ENCODE measurements at regions not wholly inside any gene's neighbourhood (a gene's known extent, or its start where the extent isn't known, plus 50 kb on each side); places are given as distances from the start of the nearest gene placed in this dataset.

DNA sequence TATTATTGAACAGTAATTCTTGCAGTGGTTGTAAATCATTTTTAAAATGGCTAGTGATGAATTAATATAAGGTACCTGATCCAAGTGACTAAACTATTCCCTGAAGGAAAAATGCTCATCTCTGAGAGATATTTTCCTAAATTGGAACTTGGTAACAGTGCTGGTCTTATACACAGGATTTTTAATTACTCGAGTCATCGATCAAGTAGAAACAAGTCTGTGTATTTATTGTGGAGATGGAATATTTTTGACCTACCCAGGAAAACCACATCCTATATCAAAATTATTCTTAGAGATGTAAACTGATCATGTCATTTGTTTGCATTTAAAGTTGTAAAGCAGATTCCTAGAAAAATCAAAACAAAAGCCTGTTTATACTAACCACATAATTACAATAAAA lies 166.9 kb downstream of the MOXD1 start:
- FAIRE-seq, result no peak
- Histone ChIP-seq H3K27ac (ENCODE audit: low read depth in 2 of 2, low read length in 2 of 2) (no peak overlapping the region), H3K9ac (ENCODE audit: low read length in 3 of 3) (no peak overlapping the region), H3K36me3 (ENCODE audit: control insufficient read depth in 2 of 3, insufficient read depth in 3 of 3, low read length in 3 of 3) (no peaks in the 10 kb centered on the region), H3K4me3 (ENCODE audit: low read length in 3 of 3) (no peak overlapping the region), H3K27me3 (ENCODE audit: control insufficient read depth, insufficient read depth, low read length) (no peaks in the 10 kb centered on the region), H3K4me1 (ENCODE audit: control insufficient read depth in 2 of 3, insufficient read depth in 2 of 3, low read depth in 1 of 3, low read length in 3 of 3) (no peaks in the 10 kb centered on the region), H3K9me3 (ENCODE audit: control insufficient read depth in 2 of 3, insufficient read depth in 1 of 3, low read length in 3 of 3) (no peaks in the 10 kb centered on the region)
- intact Hi-C loops (cut with DNase I), result no loop called here
- DNase-seq, result no peak
- TF ChIP-seq CTCF (IDR thresholded peaks at IDR 0.05; ENCODE audit: borderline replicate concordance, extremely low read depth, insufficient read depth), result no peak

GRCh38 chr6:132231121-132231884 lies 170.0 kb downstream of the MOXD1 start:
- H3K27me3 ChIP-seq (ENCODE audit: control insufficient read depth, insufficient read depth, low read length), result no peaks in the 10 kb centered on the region
- intact Hi-C loops (cut with DNase I), result no loop called here
- no peak for TF ChIP-seq CTCF (IDR thresholded peaks at IDR 0.05; ENCODE audit: borderline replicate concordance, extremely low read depth, insufficient read depth)
- H3K4me1 ChIP-seq (ENCODE audit: control insufficient read depth in 2 of 3, insufficient read depth in 2 of 3, low read depth in 1 of 3, low read length in 3 of 3), result no peaks in the 10 kb centered on the region
- H3K4me3 ChIP-seq (ENCODE audit: low read length in 3 of 3), result no peak overlapping the region
- FAIRE-seq (no peak), DNase-seq (no peak)
- no peak overlapping the region for H3K27ac ChIP-seq (ENCODE audit: low read depth in 2 of 2, low read length in 2 of 2)
- H3K36me3 ChIP-seq (ENCODE audit: control insufficient read depth in 2 of 3, insufficient read depth in 3 of 3, low read length in 3 of 3), result no peaks in the 10 kb centered on the region
- no peaks in the 10 kb centered on the region for H3K9me3 ChIP-seq (ENCODE audit: control insufficient read depth in 2 of 3, insufficient read depth in 1 of 3, low read length in 3 of 3)
- H3K9ac ChIP-seq (ENCODE audit: low read length in 3 of 3), result no peak overlapping the region

- DNase-seq, result no peak
- intact Hi-C loops (cut with DNase I), result no loop called here
- FAIRE-seq, result no peak
- H3K9ac ChIP-seq (ENCODE audit: low read length in 3 of 3), result no peak overlapping the region
- no peaks in the 10 kb centered on the region for H3K9me3 ChIP-seq (ENCODE audit: control insufficient read depth in 2 of 3, insufficient read depth in 1 of 3, low read length in 3 of 3)
- H3K27ac ChIP-seq (ENCODE audit: low read depth in 2 of 2, low read length in 2 of 2), result no peak overlapping the region
- H3K4me1 ChIP-seq (ENCODE audit: control insufficient read depth in 2 of 3, insufficient read depth in 2 of 3, low read depth in 1 of 3, low read length in 3 of 3), result no peaks in the 10 kb centered on the region
- no peak for TF ChIP-seq CTCF (IDR thresholded peaks at IDR 0.05; ENCODE audit: borderline replicate concordance, extremely low read depth, insufficient read depth)
- H3K27me3 ChIP-seq (ENCODE audit: control insufficient read depth, insufficient read depth, low read length), result no peaks in the 10 kb centered on the region
- no peak overlapping the region for H3K4me3 ChIP-seq (ENCODE audit: low read length in 3 of 3)
- no peaks in the 10 kb centered on the region for H3K36me3 ChIP-seq (ENCODE audit: control insufficient read depth in 2 of 3, insufficient read depth in 3 of 3, low read length in 3 of 3)
Observed at GRCh38 chr6:132228894-132229293, 172.4 kb downstream of the MOXD1 start.

GRCh38 chr6:132227904-132228303 lies 173.4 kb downstream of the MOXD1 start:
- no peak overlapping the region for H3K4me3 ChIP-seq (ENCODE audit: low read length in 3 of 3)
- H3K27ac ChIP-seq (ENCODE audit: low read depth in 2 of 2, low read length in 2 of 2), result no peak overlapping the region
- FAIRE-seq (no peak), DNase-seq (no peak)
- no peaks in the 10 kb centered on the region for H3K27me3 ChIP-seq (ENCODE audit: control insufficient read depth, insufficient read depth, low read length)
- no peak overlapping the region for H3K9ac ChIP-seq (ENCODE audit: low read length in 3 of 3)
- H3K36me3 ChIP-seq (ENCODE audit: control insufficient read depth in 2 of 3, insufficient read depth in 3 of 3, low read length in 3 of 3), result no peaks in the 10 kb centered on the region
- H3K9me3 ChIP-seq (ENCODE audit: control insufficient read depth in 2 of 3, insufficient read depth in 1 of 3, low read length in 3 of 3), result no peaks in the 10 kb centered on the region
- H3K4me1 ChIP-seq (ENCODE audit: control insufficient read depth in 2 of 3, insufficient read depth in 2 of 3, low read depth in 1 of 3, low read length in 3 of 3), result no peaks in the 10 kb centered on the region
- TF ChIP-seq CTCF (IDR thresholded peaks at IDR 0.05; ENCODE audit: borderline replicate concordance, extremely low read depth, insufficient read depth), result no peak
- intact Hi-C loops (cut with DNase I), result no loop called here

Measured in kidney (tissue), 13 donors.